Bronchial epithelial cell (primary cell): ENCODE measurements at regions not wholly inside any gene's neighbourhood (a gene's known extent, or its start where the extent isn't known, plus 50 kb on each side); places are given as distances from the start of the nearest gene placed in this dataset.

Experiments
- DNase-seq: peaks from one replicate; pipeline ENCODE4 v3.0.0-alpha.2; 2010; ENCODE audit warnings: low read depth
- FAIRE-seq: peaks from 2 replicates; lab custom pipeline; 2011; peaks lifted over from hg19 to GRCh38; lab: Jason Lieb, UNC
- H3K27me3 ChIP-seq: 2 replicates; pipeline ENCODE4 v1.5.1; 2011; ENCODE audit warnings: low read length; ENCODE audit not compliant: control insufficient read depth, insufficient read depth
- H3K36me3 ChIP-seq: 2 replicates; pipeline ENCODE4 v1.5.1; 2011; ENCODE audit warnings: low read length; ENCODE audit not compliant: control insufficient read depth, insufficient read depth
- H3K4me3 ChIP-seq: 2 replicates; pipeline ENCODE4 v1.5.1; 2011; ENCODE audit warnings: mild to moderate bottlenecking, low read depth, low read length, control low read depth
- CTCF ChIP-seq: IDR thresholded peaks from 2 replicates; pipeline ENCODE4 v1.5.1; 2011; ENCODE audit warnings: mild to moderate bottlenecking, moderate library complexity, low read length, control low read depth, inconsistent platforms; ENCODE audit not compliant: insufficient read depth, severe bottlenecking

- DNase-seq = no peak
- FAIRE-seq = no peak
These were observed 64.1 kb downstream of the RMI2 start for GRCh38 chr16:11409398-11409797.

DNA sequence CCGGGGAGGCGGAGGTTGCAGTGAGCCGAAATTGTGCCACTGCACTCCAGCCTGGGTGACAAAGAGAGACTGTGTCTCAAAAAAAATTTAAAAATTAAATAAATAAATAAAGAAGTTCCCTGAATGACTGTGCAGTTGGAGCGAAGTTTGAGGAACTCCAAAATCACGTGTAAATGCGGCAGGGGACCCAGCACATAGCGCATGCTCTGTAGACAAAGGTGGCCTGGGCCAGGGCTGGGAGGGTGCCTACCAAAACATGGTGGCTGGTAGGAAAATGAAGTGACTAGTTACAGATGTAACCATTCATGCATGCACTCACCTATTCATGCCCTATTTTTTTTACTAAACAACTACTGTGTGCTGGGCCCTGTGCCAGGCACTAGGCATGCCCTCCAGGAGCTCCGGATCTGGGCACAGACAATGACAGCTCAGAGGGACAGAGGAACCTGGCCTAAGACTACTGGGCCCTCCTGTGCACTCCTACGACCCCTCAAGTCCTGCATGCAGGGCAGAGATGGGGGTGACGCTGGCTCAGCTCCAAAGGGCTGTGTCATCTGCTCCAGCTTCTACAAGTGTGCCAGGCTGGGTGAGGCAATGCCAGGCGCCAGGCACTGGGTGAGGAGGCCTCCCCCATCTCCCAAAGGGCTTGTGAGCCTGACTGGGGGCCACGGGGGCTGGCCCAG lies 65.3 kb downstream of the RMI2 start:
- FAIRE-seq = no peak
- no peak overlapping the region for H3K4me3 ChIP-seq
- no peak for TF ChIP-seq CTCF
- H3K27me3 ChIP-seq = no peaks in the 10 kb centered on the region
- no peaks in the 10 kb centered on the region for H3K36me3 ChIP-seq
- no peak for DNase-seq

More at GRCh38 chr16:11409398-11409797, 64.1 kb downstream of the RMI2 start:
- H3K27me3 ChIP-seq = no peaks in the 10 kb centered on the region
- TF ChIP-seq CTCF = no peak
- H3K36me3 ChIP-seq = no peaks in the 10 kb centered on the region
- H3K4me3 ChIP-seq = no peak overlapping the region

DNA sequence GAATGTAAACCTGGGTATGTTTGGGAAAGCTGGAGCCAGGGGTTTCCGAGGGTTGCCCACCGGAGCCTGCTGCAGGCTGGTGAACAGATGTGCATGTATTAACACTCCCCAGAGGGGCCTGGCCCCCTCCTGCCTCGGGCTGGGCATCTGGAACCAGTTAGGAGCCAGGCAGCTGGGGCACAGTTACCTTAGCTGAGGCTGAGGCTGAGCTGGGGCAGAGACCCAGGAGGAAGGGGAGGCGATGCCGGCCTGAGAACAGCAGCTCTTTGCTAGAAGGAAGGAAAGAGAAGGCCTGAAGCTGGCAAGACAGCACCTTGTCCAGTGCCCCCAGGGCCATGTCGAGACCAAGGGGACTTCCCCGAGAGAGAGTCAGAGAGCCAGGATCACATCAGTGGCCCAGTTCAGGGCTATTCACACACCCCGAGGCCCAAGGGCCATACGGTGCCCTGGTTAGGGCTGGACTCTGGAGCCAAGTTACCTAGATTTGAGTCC lies 65.8 kb downstream of the RMI2 start:
- FAIRE-seq = no peak
- no peak for DNase-seq
- no peaks in the 10 kb centered on the region for H3K36me3 ChIP-seq
- TF ChIP-seq CTCF = no peak
- H3K4me3 ChIP-seq = no peak overlapping the region
- H3K27me3 ChIP-seq = no peaks in the 10 kb centered on the region

- TF ChIP-seq CTCF = no peak
- DNase-seq = no peak
- H3K27me3 ChIP-seq = no peaks in the 10 kb centered on the region
- H3K4me3 ChIP-seq = no peak overlapping the region
- peak; percentile 7 for FAIRE-seq
- H3K36me3 ChIP-seq = no peaks in the 10 kb centered on the region
These were observed 67.1 kb downstream of the RMI2 start for GRCh38 chr16:11412175-11412904.

DNA sequence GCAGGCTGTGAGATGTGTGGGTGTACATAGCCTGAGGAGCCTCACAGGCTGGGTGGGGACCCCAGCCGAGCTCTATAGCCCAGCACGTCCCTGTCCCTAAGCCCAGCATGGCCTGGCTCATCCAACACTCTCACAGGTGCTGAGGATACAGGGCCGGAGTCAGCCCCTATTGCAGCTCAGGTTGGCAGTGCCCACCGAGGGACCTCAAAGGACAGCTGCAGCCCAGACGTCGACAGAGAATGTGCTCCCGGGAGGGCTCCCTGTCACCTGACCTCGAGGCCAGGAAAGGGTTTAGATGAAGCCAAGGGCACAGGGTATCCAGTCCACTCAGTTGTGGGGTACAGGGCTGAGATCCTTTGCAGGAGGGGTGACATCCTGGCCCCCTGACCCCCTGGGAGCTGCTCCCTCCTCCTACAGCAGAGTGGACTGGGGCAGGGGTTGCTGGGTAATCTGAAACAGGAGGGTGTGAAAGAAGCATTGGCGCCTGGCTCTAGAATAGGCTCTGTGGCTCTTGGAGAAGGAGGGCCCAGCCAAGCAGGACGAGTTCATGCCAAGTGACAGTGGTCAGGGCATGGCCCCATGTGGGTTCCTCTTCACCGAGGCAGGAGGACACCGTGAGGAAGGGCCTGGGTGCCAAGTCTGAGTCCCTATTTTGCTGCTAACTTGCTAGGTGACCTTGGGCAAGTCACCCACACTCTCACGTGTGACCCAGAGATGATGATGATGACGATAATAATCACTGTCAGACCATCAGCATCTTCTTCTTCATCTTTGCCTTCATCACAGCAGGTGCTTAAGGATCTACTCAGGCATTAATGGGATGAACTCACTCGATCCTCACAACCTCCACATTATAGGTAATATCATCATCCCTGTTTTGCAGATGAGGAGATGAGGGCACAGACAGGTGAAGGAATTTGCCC lies 68.0 kb downstream of the RMI2 start:
- H3K36me3 ChIP-seq = no peaks in the 10 kb centered on the region
- FAIRE-seq = peak; percentile 68

More for the DNA sequence above, 68.0 kb downstream of the RMI2 start:
- Histone ChIP-seq H3K4me3 (no peak overlapping the region), H3K27me3 (no peaks in the 10 kb centered on the region)
- no peak for DNase-seq
- no peak for TF ChIP-seq CTCF
